MCF 10A (cell line): ENCODE measurements at regions not wholly inside any gene's neighbourhood (a gene's known extent, or its start where the extent isn't known, plus 50 kb on each side); places are given as distances from the start of the nearest gene placed in this dataset.

Experiments
- BruUV-seq: library from RNA; stranded (reverse); fragments of 400-500 nt; replicated peaks from 2 replicates; lab custom pipeline; 2021; lab: Mats Ljungman, UMichigan
- CTCF ChIA-PET: fragments of 300-600 bp; sonication (Branson Sonifier 250); formaldehyde crosslinking; extraction: SDS; loops from one replicate; lab custom pipeline; 2021; ENCODE audit warnings: antibody characterized with exemption, inconsistent platforms; lab: Yijun Ruan, JAX
- POLR2A ChIA-PET: fragments of 300-600, 350-650 bp; sonication (Branson Sonifier 250); formaldehyde crosslinking; extraction: SDS; loops from one replicate; lab custom pipeline; 2020; ENCODE audit warnings: antibody characterized with exemption, inconsistent platforms; lab: Yijun Ruan, JAX
- DNase-seq: peaks from one replicate; pipeline ENCODE4 v3.0.0-alpha.2; 2018; ENCODE audit not compliant: unreplicated experiment
- H3K27ac Mint-ChIP-seq: one replicate; pipeline ENCODE4 v1.8.0; 2022; ENCODE audit warnings: mild to moderate bottlenecking, low read depth, mixed read lengths; ENCODE audit not compliant: unreplicated experiment
- H3K27me3 Mint-ChIP-seq: one replicate; pipeline ENCODE4 v1.8.0; 2022; ENCODE audit warnings: mixed read lengths; ENCODE audit not compliant: insufficient read depth, unreplicated experiment
- H3K36me3 Mint-ChIP-seq: one replicate; pipeline ENCODE4 v1.8.0; 2022; ENCODE audit warnings: mild to moderate bottlenecking, moderate library complexity, mixed read lengths; ENCODE audit not compliant: insufficient read depth, unreplicated experiment
- H3K4me1 Mint-ChIP-seq: one replicate; pipeline ENCODE4 v1.8.0; 2022; ENCODE audit warnings: mixed read lengths; ENCODE audit not compliant: insufficient read depth, unreplicated experiment
- H3K4me3 Mint-ChIP-seq: one replicate; pipeline ENCODE4 v1.8.0; 2022; ENCODE audit warnings: mild to moderate bottlenecking, moderate library complexity, mixed read lengths; ENCODE audit not compliant: unreplicated experiment
- H3K9me3 Mint-ChIP-seq: one replicate; pipeline ENCODE4 v1.8.0; 2022; ENCODE audit warnings: mixed read lengths; ENCODE audit not compliant: unreplicated experiment
- intact Hi-C: fragments of 100-400 bp; cut with micrococcal nuclease; formaldehyde crosslinking; loops from 2 replicates; pipeline ENCODE4 v1.14.1; 2022
- TF ChIP-seq, protein P1 (sequence below): fragments of 200-600 bp; IDR thresholded peaks from one replicate; pipeline ENCODE4 v1.8.0; 2022; ENCODE audit warnings: antibody characterized with exemption, mild to moderate bottlenecking; ENCODE audit not compliant: unreplicated experiment

DNA sequence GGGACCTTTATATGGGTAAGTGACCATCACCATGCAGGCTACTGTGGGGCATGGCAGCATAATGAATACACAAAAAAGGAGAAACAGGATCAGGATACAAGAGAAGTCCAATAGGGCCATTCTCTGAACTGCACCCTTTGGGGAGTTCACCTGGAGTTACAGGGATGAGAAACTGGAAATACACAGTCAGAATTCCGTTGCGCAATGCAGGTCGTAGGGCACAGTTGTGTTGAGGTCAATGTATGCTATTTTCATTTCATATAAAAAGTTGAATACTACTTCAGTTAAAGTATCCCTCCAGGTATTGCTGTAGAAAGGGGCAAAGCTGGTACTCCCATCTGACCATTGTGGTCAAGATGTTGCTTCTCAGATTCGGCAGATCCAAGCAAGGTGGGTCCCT lies 471.4 kb downstream of the DMRT2 start:
- Mint-ChIP-seq H3K27ac (no peak overlapping the region), H3K9me3 (no peaks in the 10 kb centered on the region), H3K4me1 (no peaks in the 10 kb centered on the region), H3K36me3 (no peaks in the 10 kb centered on the region), H3K27me3 (no peaks in the 10 kb centered on the region), H3K4me3 (no peak overlapping the region)
- BruUV-seq = no TSS peak
- ChIA-PET POLR2A (no interaction called here), CTCF (no interaction called here)
- TF ChIP-seq, protein P1, sequence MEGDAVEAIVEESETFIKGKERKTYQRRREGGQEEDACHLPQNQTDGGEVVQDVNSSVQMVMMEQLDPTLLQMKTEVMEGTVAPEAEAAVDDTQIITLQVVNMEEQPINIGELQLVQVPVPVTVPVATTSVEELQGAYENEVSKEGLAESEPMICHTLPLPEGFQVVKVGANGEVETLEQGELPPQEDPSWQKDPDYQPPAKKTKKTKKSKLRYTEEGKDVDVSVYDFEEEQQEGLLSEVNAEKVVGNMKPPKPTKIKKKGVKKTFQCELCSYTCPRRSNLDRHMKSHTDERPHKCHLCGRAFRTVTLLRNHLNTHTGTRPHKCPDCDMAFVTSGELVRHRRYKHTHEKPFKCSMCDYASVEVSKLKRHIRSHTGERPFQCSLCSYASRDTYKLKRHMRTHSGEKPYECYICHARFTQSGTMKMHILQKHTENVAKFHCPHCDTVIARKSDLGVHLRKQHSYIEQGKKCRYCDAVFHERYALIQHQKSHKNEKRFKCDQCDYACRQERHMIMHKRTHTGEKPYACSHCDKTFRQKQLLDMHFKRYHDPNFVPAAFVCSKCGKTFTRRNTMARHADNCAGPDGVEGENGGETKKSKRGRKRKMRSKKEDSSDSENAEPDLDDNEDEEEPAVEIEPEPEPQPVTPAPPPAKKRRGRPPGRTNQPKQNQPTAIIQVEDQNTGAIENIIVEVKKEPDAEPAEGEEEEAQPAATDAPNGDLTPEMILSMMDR = no peak
- no peak for DNase-seq
- intact Hi-C loops = no loop called here

GRCh38 chr9:1522219-1522767 lies 472.1 kb downstream of the DMRT2 start:
- BruUV-seq = no TSS peak
- H3K36me3 Mint-ChIP-seq = no peaks in the 10 kb centered on the region
- TF ChIP-seq, protein P1 = no peak
- no peak for DNase-seq
- H3K27ac Mint-ChIP-seq = no peak overlapping the region
- ChIA-PET POLR2A (no interaction called here), CTCF (interaction anchor here (0.8 kb wide), 1 partner anchor 10 kb away, joined by 3 read pairs; no protein-coding TSS in a partner anchor)
- no peaks in the 10 kb centered on the region for H3K9me3 Mint-ChIP-seq
- intact Hi-C loops = no loop called here
- no peaks in the 10 kb centered on the region for H3K27me3 Mint-ChIP-seq
- no peaks in the 10 kb centered on the region for H3K4me1 Mint-ChIP-seq
- H3K4me3 Mint-ChIP-seq = no peak overlapping the region

- Mint-ChIP-seq H3K4me3 (no peak overlapping the region), H3K27ac (no peak overlapping the region), H3K27me3 (no peaks in the 10 kb centered on the region), H3K9me3 (no peaks in the 10 kb centered on the region), H3K36me3 (no peaks in the 10 kb centered on the region), H3K4me1 (no peaks in the 10 kb centered on the region)
- TF ChIP-seq, protein P1 = no peak
- no peak for DNase-seq
- CTCF ChIA-PET = interaction anchor here (0.6 to 0.9 kb wide), 3 partner anchors 14 to 627 kb away, joined by 3 to 4 read pairs (median 3); no protein-coding TSS in a partner anchor
- intact Hi-C loops = no loop called here
- BruUV-seq = no TSS peak
- POLR2A ChIA-PET = interaction anchor here (0.6 to 1.0 kb wide), 3 partner anchors 9 to 930 kb away, joined by 3 to 5 read pairs (median 3); no protein-coding TSS in a partner anchor
Observed at GRCh38 chr9:1528456-1528855, 478.3 kb downstream of the DMRT2 start.

DNA sequence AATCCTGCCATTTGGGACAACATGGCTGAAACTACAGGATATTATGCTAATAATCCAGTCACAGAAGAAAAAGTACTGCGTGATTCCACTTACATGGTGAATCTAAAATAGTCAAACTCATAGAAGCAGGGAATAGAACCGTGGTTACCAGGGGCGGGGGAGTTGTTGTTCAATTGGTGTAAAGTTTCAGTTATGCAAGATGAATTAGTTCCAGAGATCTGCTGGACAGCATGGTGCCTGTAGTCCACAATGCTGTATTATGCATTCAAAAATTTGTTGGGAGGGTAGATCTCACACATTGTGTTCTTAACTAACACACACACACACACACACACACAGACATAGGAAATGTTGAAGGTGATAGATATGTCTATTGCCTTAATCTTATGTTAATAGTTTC lies 480.5 kb downstream of the DMRT2 start:
- no peak for DNase-seq
- Mint-ChIP-seq H3K27ac (no peak overlapping the region), H3K4me1 (no peaks in the 10 kb centered on the region), H3K4me3 (no peak overlapping the region), H3K36me3 (no peaks in the 10 kb centered on the region), H3K9me3 (no peaks in the 10 kb centered on the region), H3K27me3 (peaks cover 7% of the 10 kb centered on the region)
- TF ChIP-seq, protein P1 = no peak
- no TSS peak for BruUV-seq
- intact Hi-C loops = no loop called here
- POLR2A ChIA-PET = interaction anchor here (0.8 kb wide), 1 partner anchor 27 kb away, joined by 3 read pairs; no protein-coding TSS in a partner anchor
- CTCF ChIA-PET = no interaction called here
